SK-N-DZ (cell line): ENCODE measurements at regions not wholly inside any gene's neighbourhood (a gene's known extent, or its start where the extent isn't known, plus 50 kb on each side); places are given as distances from the start of the nearest gene placed in this dataset.

Source experiments
- DNase-seq: peaks from one replicate; pipeline ENCODE4 v3.0.0-alpha.2; 2015; ENCODE audit warnings: low spot score

- DNase-seq: no peak
Measured at GRCh38 chr11:32200136-32200847, 109.4 kb downstream of the RCN1 start.

GRCh38 chr11:32204751-32205150, 113.9 kb downstream of the RCN1 start:
- no peak for DNase-seq

- no peak for DNase-seq
Measured at GRCh38 chr11:32210556-32210955, 119.7 kb downstream of the RCN1 start.

GRCh38 chr11:32213223-32213622, 122.3 kb downstream of the RCN1 start:
- no peak for DNase-seq

- DNase-seq: no peak
Measured at GRCh38 chr11:32215157-32215556, 124.3 kb downstream of the RCN1 start.

GRCh38 chr11:32216749-32217148, 125.9 kb downstream of the RCN1 start:
- DNase-seq: peak; percentile 37

GRCh38 chr11:32219320-32219719, 128.4 kb downstream of the RCN1 start:
- no peak for DNase-seq

- no peak for DNase-seq
Measured at GRCh38 chr11:32221476-32222032, 130.7 kb downstream of the RCN1 start.

GRCh38 chr11:32224580-32224979, 133.7 kb downstream of the RCN1 start:
- DNase-seq: no peak

- DNase-seq: peak; percentile 81
Measured at GRCh38 chr11:32225571-32226285, 134.9 kb downstream of the RCN1 start.

- no peak for DNase-seq
Measured at GRCh38 chr11:32226480-32226879, 135.6 kb downstream of the RCN1 start.

- no peak for DNase-seq
Measured at GRCh38 chr11:32229576-32230240, 138.8 kb downstream of the RCN1 start.

- DNase-seq: peak; percentile 15
Measured at GRCh38 chr11:32231909-32232493, 141.1 kb downstream of the RCN1 start.

GRCh38 chr11:32232516-32232915, 141.6 kb downstream of the RCN1 start:
- no peak for DNase-seq

- DNase-seq: no peak
Measured at GRCh38 chr11:32233276-32233675, 142.4 kb downstream of the RCN1 start.

GRCh38 chr11:32233928-32234327, 143.1 kb downstream of the RCN1 start:
- DNase-seq: no peak

GRCh38 chr11:32244453-32244852, 153.6 kb downstream of the RCN1 start:
- DNase-seq: no peak

- DNase-seq: no peak
Measured at GRCh38 chr11:32253706-32254105, 162.8 kb downstream of the RCN1 start.

GRCh38 chr11:32255841-32256240, 165.0 kb downstream of the RCN1 start:
- no peak for DNase-seq

GRCh38 chr11:32256466-32256865, 165.6 kb downstream of the RCN1 start:
- no peak for DNase-seq

GRCh38 chr11:32259641-32260081, 168.8 kb downstream of the RCN1 start:
- DNase-seq: peak; percentile 3

- DNase-seq: no peak
Measured at GRCh38 chr11:32262367-32262766, 171.5 kb downstream of the RCN1 start.
